Left lung (tissue), 4 donors: ENCODE measurements at regions not wholly inside any gene's neighbourhood (a gene's known extent, or its start where the extent isn't known, plus 50 kb on each side); places are given as distances from the start of the nearest gene placed in this dataset.

Source experiments
- ATAC-seq: fragments of 200-7000 bp; cut with Tn5 transposase; one replicate; pipeline ENCODE4 v1.9.1; 2020; ENCODE audit warnings: moderate library complexity
- DNase-seq, 4 donors: peaks; one replicate each; pipeline ENCODE4 v3.0.0-alpha.2; 2013 to 2020
- H3K27ac ChIP-seq, 2 donors: fragments of 200-600 bp; sonication (generic) in 1 of 2; one replicate each; pipeline versions ENCODE4 v1.5.0 to v1.8.0; 2020 to 2021
- H3K27me3 ChIP-seq, 2 donors: fragments of 200-600 bp; sonication (generic) in 1 of 2; one replicate each; pipeline versions ENCODE4 v1.5.0 to v1.8.0; 2020 to 2021
- H3K36me3 ChIP-seq, 2 donors: fragments of 200-600 bp; sonication (generic) in 1 of 2; one replicate each; pipeline versions ENCODE4 v1.5.0 to v1.8.0; 2020 to 2021
- H3K4me1 ChIP-seq, 2 donors: fragments of 200-600 bp; one replicate each; pipeline ENCODE4 v1.8.0; 2021
- H3K4me3 ChIP-seq, 2 donors: fragments of 200-600 bp; sonication (generic) in 1 of 2; one replicate each; pipeline versions ENCODE4 v1.5.0 to v1.8.0; 2020 to 2021; ENCODE audit warnings: mild to moderate bottlenecking in 1 of 2
- H3K9me3 ChIP-seq, 2 donors: fragments of 200-600 bp; sonication (generic) in 1 of 2; one replicate each; pipeline versions ENCODE4 v1.5.0 to v1.8.0; 2020 to 2021
- CTCF ChIP-seq, 2 donors: fragments of 200-600 bp; sonication (generic) in 1 of 2; IDR thresholded peaks; one replicate each; pipeline versions ENCODE4 v1.5.0 to v1.8.0; 2021; ENCODE audit warnings: antibody characterized with exemption in 2 of 2
- intact Hi-C, 2 donors: fragments of 100-400 bp; cut with DNase I; formaldehyde crosslinking; loops; one replicate each; pipeline versions ENCODE4 v1.11.2 to v1.14.2; 2022
- donor health status: DM: no; HTN: yes; CAD: no.
- donor health status: DM: no; HTN: no; CAD: no.

- TF ChIP-seq CTCF (IDR thresholded peaks at IDR 0.05): no peak
- DNase-seq (peak in 2 of 4 donors; percentile 27 to 40), ATAC-seq (no peak)
- H3K27me3 ChIP-seq: no peaks in the 10 kb centered on the region
- no peak overlapping the region for H3K27ac ChIP-seq
- no peaks in the 10 kb centered on the region for H3K36me3 ChIP-seq
- H3K9me3 ChIP-seq: no peaks in the 10 kb centered on the region
- intact Hi-C loops: no loop called here
- H3K4me1 ChIP-seq: no peaks in the 10 kb centered on the region
- no peak overlapping the region for H3K4me3 ChIP-seq
Observed at GRCh38 chr13:64164435-64164834, 2748.8 kb upstream of the PCDH20 start.

- no peak overlapping the region for H3K4me3 ChIP-seq
- DNase-seq: no peak
- ATAC-seq: no peak
- H3K27ac ChIP-seq: no peak overlapping the region
- H3K4me1 ChIP-seq: no peaks in the 10 kb centered on the region
- H3K36me3 ChIP-seq: no peaks in the 10 kb centered on the region
- TF ChIP-seq CTCF (IDR thresholded peaks at IDR 0.05): no peak
- H3K27me3 ChIP-seq: no peaks in the 10 kb centered on the region
- intact Hi-C loops: no loop called here
- no peaks in the 10 kb centered on the region for H3K9me3 ChIP-seq
Observed at GRCh38 chr13:64160479-64160878, 2744.8 kb upstream of the PCDH20 start.

DNA sequence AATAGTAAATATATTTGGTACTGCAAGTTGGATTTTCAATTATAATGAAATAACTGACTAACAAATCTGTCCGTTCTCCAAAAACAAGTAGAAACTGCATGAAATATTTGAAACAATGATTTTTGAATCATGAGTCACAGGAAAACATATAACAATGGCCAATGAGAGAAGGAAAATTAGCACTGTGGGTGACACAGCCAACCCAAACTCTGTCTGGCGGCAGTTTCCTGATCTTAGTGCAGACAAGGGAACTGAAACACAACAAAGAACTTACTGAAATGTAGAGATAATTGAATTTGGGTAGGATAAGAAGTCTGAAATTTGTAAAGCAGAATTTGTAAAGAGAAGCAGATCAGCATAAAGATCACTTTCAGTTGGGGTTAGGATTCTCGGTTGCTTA, 2743.3 kb upstream of the PCDH20 start:
- TF ChIP-seq CTCF (IDR thresholded peaks at IDR 0.05): no peak
- H3K4me3 ChIP-seq: no peak overlapping the region
- H3K4me1 ChIP-seq: no peaks in the 10 kb centered on the region
- no peaks in the 10 kb centered on the region for H3K9me3 ChIP-seq
- no peak overlapping the region for H3K27ac ChIP-seq
- H3K36me3 ChIP-seq: no peaks in the 10 kb centered on the region
- intact Hi-C loops: no loop called here
- ATAC-seq (no peak), DNase-seq (no peak)
- no peaks in the 10 kb centered on the region for H3K27me3 ChIP-seq

- Histone ChIP-seq H3K9me3 (peaks cover 0 to 7% of the 10 kb centered on the region in 2 donors), H3K4me3 (no peak overlapping the region), H3K27me3 (no peaks in the 10 kb centered on the region), H3K27ac (no peak overlapping the region), H3K36me3 (no peaks in the 10 kb centered on the region), H3K4me1 (no peaks in the 10 kb centered on the region)
- intact Hi-C loops: no loop called here
- no peak for TF ChIP-seq CTCF (IDR thresholded peaks at IDR 0.05)
- DNase-seq (no peak), ATAC-seq (no peak)
Observed at GRCh38 chr13:64154514-64154913, 2738.9 kb upstream of the PCDH20 start.

- Histone ChIP-seq H3K27me3 (no peaks in the 10 kb centered on the region), H3K27ac (no peak overlapping the region), H3K36me3 (no peaks in the 10 kb centered on the region), H3K4me3 (no peak overlapping the region), H3K4me1 (no peaks in the 10 kb centered on the region), H3K9me3 (peaks cover 0 to 7% of the 10 kb centered on the region in 2 donors)
- intact Hi-C loops: no loop called here
- peak in 1 of 4 donors; percentile 23 for DNase-seq
- TF ChIP-seq CTCF (IDR thresholded peaks at IDR 0.05): no peak
- ATAC-seq: no peak
Observed at GRCh38 chr13:64130600-64130999, 2715.0 kb upstream of the PCDH20 start.
